SK-N-SH (cell line): ENCODE measurements at regions not wholly inside any gene's neighbourhood (a gene's known extent, or its start where the extent isn't known, plus 50 kb on each side); places are given as distances from the start of the nearest gene placed in this dataset.

Experiments
- CTCF ChIP-seq: fragments of 200-600 bp; sonication (generic); IDR thresholded peaks from 2 replicates; pipeline ENCODE4 v1.6.1; 2017; ENCODE audit warnings: antibody characterized with exemption, mild to moderate bottlenecking, moderate library complexity
- EZH2phosphoT487 ChIP-seq: fragments of 200-600 bp; sonication (generic); IDR thresholded peaks from 2 replicates; pipeline ENCODE4 v1.6.1; 2017; ENCODE audit warnings: low read depth, mixed run types, mild to moderate bottlenecking, antibody characterized with exemption, moderate library complexity, borderline replicate concordance
- POLR2AphosphoS5 ChIP-seq: IDR thresholded peaks from 2 replicates; pipeline ENCODE4 v1.6.1; 2012; ENCODE audit warnings: low read depth, low read length
- RFX5 ChIP-seq: IDR thresholded peaks from 2 replicates; pipeline ENCODE4 v1.6.1; 2012; ENCODE audit warnings: mild to moderate bottlenecking, improper control_type of control experiment, low read length
- USF2 ChIP-seq: fragments of 150-350 bp; IDR thresholded peaks from 2 replicates; pipeline ENCODE4 v1.6.1; 2017; ENCODE audit warnings: antibody characterized with exemption, low read length, low read depth, borderline replicate concordance
- YY1 ChIP-seq: IDR thresholded peaks from 2 replicates; pipeline ENCODE4 v1.4.0; 2012; ENCODE audit warnings: low read depth, mild to moderate bottlenecking

GRCh38 chr5:54366707-54367106 lies 56.3 kb upstream of the ARL15 start:
- TF ChIP-seq USF2 (no peak), YY1 (no peak), POLR2AphosphoS5 (no peak), CTCF (no peak), RFX5 (no peak), EZH2phosphoT487 (no peak)
